Small intestine (tissue), 7 donors: ENCODE measurements at regions not wholly inside any gene's neighbourhood (a gene's known extent, or its start where the extent isn't known, plus 50 kb on each side); places are given as distances from the start of the nearest gene placed in this dataset.

ENCODE experiments used
- DNase-seq, 2 donors: peaks; one replicate each; pipeline versions ENCODE4 v3.0.0 to v3.0.0-alpha.2; 2013
- FAIRE-seq: peaks from 2 replicates; lab custom pipeline; 2012; peaks lifted over from hg19 to GRCh38; lab: Jason Lieb, UNC
- H3K27ac ChIP-seq, 3 donors: one replicate each; pipeline ENCODE4 v1.5.1; 2013; ENCODE audit warnings: low read length in 2 of 3, mild to moderate bottlenecking in 2 of 3, control low read depth in 1 of 3, inconsistent platforms in 1 of 3, low read depth in 1 of 3, moderate library complexity in 1 of 3
- H3K27me3 ChIP-seq, 3 donors: one replicate each; pipeline ENCODE4 v1.6.1; 2013; ENCODE audit warnings: low read length in 3 of 3, inconsistent platforms in 1 of 3; ENCODE audit not compliant: control insufficient read depth in 3 of 3, insufficient read depth in 3 of 3
- H3K36me3 ChIP-seq, 3 donors: one replicate each; pipeline ENCODE4 v1.6.1; 2013; ENCODE audit warnings: low read length in 3 of 3, inconsistent platforms in 1 of 3, low read depth in 1 of 3, mild to moderate bottlenecking in 1 of 3, moderate library complexity in 1 of 3; ENCODE audit not compliant: control insufficient read depth in 3 of 3, insufficient read depth in 2 of 3
- H3K4me1 ChIP-seq, 3 donors: one replicate each; pipeline ENCODE4 v1.6.1; 2013; ENCODE audit warnings: low read length in 2 of 3, inconsistent platforms in 1 of 3, low read depth in 1 of 3, mild to moderate bottlenecking in 1 of 3, moderate library complexity in 1 of 3; ENCODE audit not compliant: control insufficient read depth in 3 of 3, insufficient read depth in 2 of 3
- H3K4me3 ChIP-seq, 3 donors: one replicate each; pipeline ENCODE4 v1.5.1; 2013; ENCODE audit warnings: low read length in 3 of 3, control low read depth in 1 of 3, inconsistent platforms in 1 of 3, low read depth in 1 of 3, mild to moderate bottlenecking in 1 of 3, moderate library complexity in 1 of 3
- H3K9me3 ChIP-seq, 2 donors: one replicate each; pipeline ENCODE4 v1.6.1; 2013; ENCODE audit warnings: low read depth in 1 of 2, low read length in 1 of 2; ENCODE audit not compliant: control insufficient read depth in 2 of 2, insufficient read depth in 1 of 2
- WGBS, 3 donors: extraction: QIAGEN DNeasy Blood & Tissue Kit; methylation state at CpG; one replicate each; pipeline ENCODE4 v1.1.7; 2013; 5-methylcytosine and 5-hydroxymethylcytosine counted together
- donor health status: healthy with polysubstance abuse.
- donor health status: control.
- donor health status: control.
- donor health status: Bipolar disorder and iron deficiency.
- donor health status: healthy.

- Histone ChIP-seq H3K27me3 (peaks cover 0 to 2% (median 0%) of the 10 kb centered on the region in 3 donors), H3K36me3 (no peaks in the 10 kb centered on the region), H3K9me3 (no peaks in the 10 kb centered on the region), H3K4me3 (no peak overlapping the region), H3K4me1 (no peaks in the 10 kb centered on the region), H3K27ac (peak overlapping the region in 1 of 3 donors; percentile 43)
- WGBS, 3 donors, result 60 to 68% (median 67%) methylated on average over 3 of the region's 3 CpGs
- FAIRE-seq (no peak), DNase-seq (peak; percentile 7 to 73)
Observed at GRCh38 chr1:55781944-55782482, 566.8 kb upstream of the USP24 start.

- Histone ChIP-seq H3K9me3 (no peaks in the 10 kb centered on the region), H3K4me3 (no peak overlapping the region), H3K27ac (no peak overlapping the region), H3K27me3 (peaks cover 0 to 2% (median 0%) of the 10 kb centered on the region in 3 donors), H3K36me3 (no peaks in the 10 kb centered on the region), H3K4me1 (no peaks in the 10 kb centered on the region)
- 90 to 98% (median 98%) methylated on average over 3 of the region's 3 CpGs for WGBS, 3 donors
- DNase-seq (no peak), FAIRE-seq (no peak)
Observed at GRCh38 chr1:55781003-55781402, 565.8 kb upstream of the USP24 start.

- Histone ChIP-seq H3K4me3 (no peak overlapping the region), H3K9me3 (peaks cover 0 to 3% of the 10 kb centered on the region in 2 donors), H3K27ac (no peak overlapping the region), H3K27me3 (peaks cover 0 to 2% (median 0%) of the 10 kb centered on the region in 3 donors), H3K36me3 (no peaks in the 10 kb centered on the region), H3K4me1 (no peaks in the 10 kb centered on the region)
- FAIRE-seq, result no peak
- WGBS, 3 donors, result 89 to 91% (median 91%) methylated on average over 2 of the region's 2 CpGs
- no peak for DNase-seq
Observed at GRCh38 chr1:55777545-55777944, 562.4 kb upstream of the USP24 start.

GRCh38 chr1:55775007-55775406, 559.8 kb upstream of the USP24 start:
- whole genome bisulfite sequencing, 3 donors, result 86 to 88% (median 86%) methylated on average over 3 of the region's 3 CpGs
- DNase-seq (no peak), FAIRE-seq (no peak)
- Histone ChIP-seq H3K9me3 (peaks cover 0 to 3% of the 10 kb centered on the region in 2 donors), H3K4me1 (no peaks in the 10 kb centered on the region), H3K27ac (no peak overlapping the region), H3K36me3 (no peaks in the 10 kb centered on the region), H3K27me3 (peaks cover 0 to 2% (median 0%) of the 10 kb centered on the region in 3 donors), H3K4me3 (no peak overlapping the region)

- DNase-seq (no peak), FAIRE-seq (no peak)
- H3K36me3 ChIP-seq, result no peaks in the 10 kb centered on the region
- H3K27me3 ChIP-seq, result peaks cover 0 to 2% (median 0%) of the 10 kb centered on the region in 3 donors
- no peak overlapping the region for H3K27ac ChIP-seq
- no peaks in the 10 kb centered on the region for H3K4me1 ChIP-seq
- no peak overlapping the region for H3K4me3 ChIP-seq
- 78 to 86% (median 82%) methylated on average over 3 of the region's 3 CpGs for WGBS, 3 donors
- H3K9me3 ChIP-seq, result peaks cover 0 to 3% of the 10 kb centered on the region in 2 donors
Observed at GRCh38 chr1:55774446-55774845, 559.3 kb upstream of the USP24 start.

- Histone ChIP-seq H3K27ac (no peak overlapping the region), H3K4me1 (no peaks in the 10 kb centered on the region), H3K27me3 (peaks cover 0 to 2% (median 0%) of the 10 kb centered on the region in 3 donors), H3K9me3 (peaks cover 0 to 3% of the 10 kb centered on the region in 2 donors), H3K4me3 (no peak overlapping the region), H3K36me3 (no peaks in the 10 kb centered on the region)
- DNase-seq (no peak), FAIRE-seq (no peak)
- WGBS, 3 donors, result 79 to 88% (median 85%) methylated on average over 4 of the region's 4 CpGs
Observed at GRCh38 chr1:55773211-55773940, 558.2 kb upstream of the USP24 start.

- WGBS, 3 donors, result 88 to 92% (median 90%) methylated on average over 1 of the region's 1 CpG
Observed at GRCh38 chr1:55768327-55768952, 553.3 kb upstream of the USP24 start.

GRCh38 chr1:55767171-55767570, 552.0 kb upstream of the USP24 start:
- no peak overlapping the region for H3K4me3 ChIP-seq
- H3K9me3 ChIP-seq, result no peaks in the 10 kb centered on the region
- no peaks in the 10 kb centered on the region for H3K4me1 ChIP-seq
- WGBS, 3 donors, result 67 to 86% (median 75%) methylated on average over 3 of the region's 3 CpGs
- no peak for DNase-seq
- no peaks in the 10 kb centered on the region for H3K27me3 ChIP-seq
- no peak overlapping the region for H3K27ac ChIP-seq
- no peaks in the 10 kb centered on the region for H3K36me3 ChIP-seq
- no peak for FAIRE-seq

More at GRCh38 chr1:55768327-55768952, 553.3 kb upstream of the USP24 start:
- no peaks in the 10 kb centered on the region for H3K27me3 ChIP-seq
- H3K9me3 ChIP-seq, result no peaks in the 10 kb centered on the region
- H3K27ac ChIP-seq, result no peak overlapping the region
- H3K4me3 ChIP-seq, result no peak overlapping the region
- H3K36me3 ChIP-seq, result no peaks in the 10 kb centered on the region
- DNase-seq, result no peak
- no peak for FAIRE-seq
- H3K4me1 ChIP-seq, result no peaks in the 10 kb centered on the region
